SU-DHL-6 (cell line): ENCODE measurements at regions not wholly inside any gene's neighbourhood (a gene's known extent, or its start where the extent isn't known, plus 50 kb on each side); places are given as distances from the start of the nearest gene placed in this dataset.

ENCODE experiments used
- H2AFZ ChIP-seq: fragments of 200-600 bp; sonication (generic); 2 replicates; pipeline ENCODE4 v1.6.1; 2014; ENCODE audit warnings: low read depth, mild to moderate bottlenecking, moderate library complexity, mixed read lengths, antibody characterized with exemption, low read length; ENCODE audit not compliant: severe bottlenecking
- H3F3A ChIP-seq: fragments of 200-600 bp; shearing (Covaris generic); 2 replicates; pipeline ENCODE4 v1.6.0; 2016; ENCODE audit warnings: antibody characterized with exemption, mild to moderate bottlenecking; ENCODE audit not compliant: insufficient read depth
- H3K27ac ChIP-seq: fragments of 200-600 bp; sonication (generic); 2 replicates; pipeline ENCODE4 v1.5.1; 2016; ENCODE audit warnings: low read depth, mild to moderate bottlenecking, low read length, moderate library complexity, mixed read lengths
- H3K27me3 ChIP-seq: fragments of 200-600 bp; sonication (generic), shearing (Covaris generic); 2 replicates; pipeline ENCODE4 v1.6.0; 2014; ENCODE audit warnings: mild to moderate bottlenecking, low read length
- H3K36me3 ChIP-seq: fragments of 200-600 bp; sonication (generic); 2 replicates; pipeline ENCODE4 v1.6.1; 2014; ENCODE audit warnings: mild to moderate bottlenecking, low read length, mixed read lengths
- H3K4me2 ChIP-seq: fragments of 300-600, 200-600 bp; shearing (Covaris generic), sonication (generic); 2 replicates; pipeline ENCODE4 v1.6.0; 2014; ENCODE audit warnings: low read length, low read depth, mild to moderate bottlenecking; ENCODE audit not compliant: poor library complexity, severe bottlenecking
- H3K4me3 ChIP-seq: fragments of 200-600 bp; sonication (generic); 2 replicates; pipeline ENCODE4 v1.5.1; 2014; ENCODE audit warnings: antibody characterized with exemption, low read length, mild to moderate bottlenecking, mixed read lengths; ENCODE audit not compliant: insufficient read depth, poor library complexity, severe bottlenecking
- H3K79me2 ChIP-seq: fragments of 200-600 bp; sonication (generic); 2 replicates; pipeline ENCODE4 v1.6.1; 2014; ENCODE audit warnings: mild to moderate bottlenecking, low read length, moderate library complexity; ENCODE audit not compliant: insufficient read depth
- H3K9ac ChIP-seq: fragments of 200-600 bp; sonication (generic); 2 replicates; pipeline ENCODE4 v1.7.0; 2014; ENCODE audit warnings: mild to moderate bottlenecking, low read length
- H3K9me2 ChIP-seq: fragments of 200-600 bp; sonication (generic); replicated peaks from 2 replicates; pipeline ENCODE4 v1.6.1; 2014; ENCODE audit warnings: low read length; ENCODE audit not compliant: insufficient read depth
- H3K9me3 ChIP-seq: fragments of 200-600 bp; sonication (generic); 2 replicates; pipeline ENCODE4 v1.6.1; 2014; ENCODE audit warnings: low read length, mixed read lengths; ENCODE audit not compliant: insufficient read depth
- H4K20me1 ChIP-seq: fragments of 200-600 bp; sonication (generic); 2 replicates; pipeline ENCODE4 v1.6.1; 2014; ENCODE audit warnings: low read depth, mild to moderate bottlenecking, antibody characterized with exemption, low read length, moderate library complexity, mixed read lengths
- EZH2phosphoT487 ChIP-seq: fragments of 200-600 bp; sonication (generic), shearing (Covaris generic); conservative IDR thresholded peaks from 2 replicates; pipeline ENCODE4 v1.6.1; 2018; ENCODE audit warnings: mild to moderate bottlenecking, antibody characterized with exemption, low read length, moderate library complexity, mixed read lengths
- TF ChIP-seq, protein P1 (sequence below): fragments of 200-600 bp; sonication (generic); IDR thresholded peaks from one replicate; pipeline ENCODE4 v1.5.1; 2017; ENCODE audit warnings: antibody characterized with exemption, mild to moderate bottlenecking, low read length, moderate library complexity; ENCODE audit not compliant: insufficient read depth, poor library complexity, severe bottlenecking

DNA sequence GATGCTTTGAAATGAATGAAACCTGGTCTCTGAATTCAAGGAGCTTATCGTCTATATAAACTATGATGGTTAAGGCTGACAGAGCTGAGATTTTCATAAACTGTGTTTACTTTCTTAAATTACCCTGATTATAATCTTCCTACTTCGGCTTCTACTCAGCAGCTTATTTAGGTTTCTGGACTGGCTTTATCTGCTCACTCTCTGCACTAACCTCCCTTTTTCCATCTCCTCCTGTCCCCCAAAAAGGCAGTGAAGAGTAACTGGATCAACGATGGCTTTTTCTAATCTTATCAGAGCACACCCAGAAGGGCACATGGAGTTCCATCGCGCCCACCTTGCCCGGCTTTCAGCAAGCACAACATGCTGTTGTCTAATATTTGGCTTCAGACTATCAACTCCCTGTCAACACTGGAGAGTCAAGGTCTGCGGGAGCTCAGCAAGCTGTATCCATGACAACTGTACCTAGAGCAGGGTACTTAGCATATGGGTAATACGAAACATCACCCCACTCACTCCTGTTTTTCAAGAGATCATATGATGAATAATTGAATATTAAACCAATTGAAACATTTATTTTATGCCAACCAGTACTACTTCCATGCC is 417.3 kb downstream of the GABRB3 start:
- H3K9ac ChIP-seq: no peak overlapping the region

DNA sequence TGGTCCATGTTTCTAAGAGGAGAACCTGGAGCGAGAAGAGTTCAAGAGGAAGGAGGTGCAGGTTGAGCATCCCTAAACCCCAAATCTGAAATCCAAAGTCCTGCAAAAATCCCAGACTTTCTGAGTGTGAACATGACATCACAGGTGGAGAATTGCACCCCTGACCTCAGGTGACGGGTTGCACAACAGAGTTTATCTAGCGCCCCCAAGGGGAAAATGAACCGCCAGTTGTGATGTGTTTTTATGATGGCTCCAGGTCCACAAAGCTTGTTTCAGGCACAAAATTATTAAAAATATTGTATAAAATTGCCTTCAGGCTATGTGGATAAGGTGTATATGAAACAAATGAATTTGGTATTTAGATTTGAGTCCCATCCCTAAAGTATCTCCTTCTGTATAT is 420.0 kb downstream of the GABRB3 start:
- Histone ChIP-seq H3K36me3 (no peaks in the 10 kb centered on the region), H3K9ac (no peak overlapping the region), H3K27ac (no peak overlapping the region), H2AFZ (no peak overlapping the region), H3K4me3 (no peak overlapping the region), H3K9me3 (no peaks in the 10 kb centered on the region), H3F3A (no peaks in the 10 kb centered on the region), H4K20me1 (no peaks in the 10 kb centered on the region), H3K27me3 (no peaks in the 10 kb centered on the region), H3K4me2 (no peak overlapping the region), H3K9me2 (no peaks in the 10 kb centered on the region), H3K79me2 (no peaks in the 10 kb centered on the region)
- TF ChIP-seq, protein P1, sequence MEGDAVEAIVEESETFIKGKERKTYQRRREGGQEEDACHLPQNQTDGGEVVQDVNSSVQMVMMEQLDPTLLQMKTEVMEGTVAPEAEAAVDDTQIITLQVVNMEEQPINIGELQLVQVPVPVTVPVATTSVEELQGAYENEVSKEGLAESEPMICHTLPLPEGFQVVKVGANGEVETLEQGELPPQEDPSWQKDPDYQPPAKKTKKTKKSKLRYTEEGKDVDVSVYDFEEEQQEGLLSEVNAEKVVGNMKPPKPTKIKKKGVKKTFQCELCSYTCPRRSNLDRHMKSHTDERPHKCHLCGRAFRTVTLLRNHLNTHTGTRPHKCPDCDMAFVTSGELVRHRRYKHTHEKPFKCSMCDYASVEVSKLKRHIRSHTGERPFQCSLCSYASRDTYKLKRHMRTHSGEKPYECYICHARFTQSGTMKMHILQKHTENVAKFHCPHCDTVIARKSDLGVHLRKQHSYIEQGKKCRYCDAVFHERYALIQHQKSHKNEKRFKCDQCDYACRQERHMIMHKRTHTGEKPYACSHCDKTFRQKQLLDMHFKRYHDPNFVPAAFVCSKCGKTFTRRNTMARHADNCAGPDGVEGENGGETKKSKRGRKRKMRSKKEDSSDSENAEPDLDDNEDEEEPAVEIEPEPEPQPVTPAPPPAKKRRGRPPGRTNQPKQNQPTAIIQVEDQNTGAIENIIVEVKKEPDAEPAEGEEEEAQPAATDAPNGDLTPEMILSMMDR: no peak
- no peak for TF ChIP-seq EZH2phosphoT487

More for the DNA sequence above, 417.3 kb downstream of the GABRB3 start:
- no peak overlapping the region for H3K27ac ChIP-seq
- H3K27me3 ChIP-seq: no peaks in the 10 kb centered on the region
- TF ChIP-seq, protein P1: no peak
- no peak for TF ChIP-seq EZH2phosphoT487
- no peaks in the 10 kb centered on the region for H4K20me1 ChIP-seq
- H3K9me3 ChIP-seq: no peaks in the 10 kb centered on the region
- no peaks in the 10 kb centered on the region for H3K9me2 ChIP-seq
- H3K4me3 ChIP-seq: no peak overlapping the region
- H3K79me2 ChIP-seq: no peaks in the 10 kb centered on the region
- no peak overlapping the region for H3K4me2 ChIP-seq
- H2AFZ ChIP-seq: no peak overlapping the region
- H3F3A ChIP-seq: no peaks in the 10 kb centered on the region
- H3K36me3 ChIP-seq: no peaks in the 10 kb centered on the region

DNA sequence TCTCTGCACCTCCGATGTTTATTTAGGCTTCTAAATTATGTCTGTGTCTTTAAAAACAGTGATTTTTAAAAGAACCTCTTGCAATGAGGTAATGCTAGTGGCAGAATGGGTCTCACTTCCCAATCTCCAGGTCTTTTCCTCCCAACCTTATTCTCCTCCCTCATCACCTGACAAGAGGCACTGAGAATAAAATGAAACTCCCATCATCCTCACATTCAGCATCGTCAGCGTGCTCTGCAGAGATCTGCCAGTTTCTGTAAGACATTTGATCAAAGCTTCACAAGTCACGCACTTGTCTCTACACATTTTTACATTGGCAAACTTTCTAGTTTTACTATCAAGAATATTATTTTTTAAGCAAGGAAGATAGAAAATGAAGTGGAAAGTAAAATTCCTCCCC is 420.5 kb downstream of the GABRB3 start:
- Histone ChIP-seq H3F3A (no peaks in the 10 kb centered on the region), H3K4me2 (no peak overlapping the region), H2AFZ (no peak overlapping the region), H4K20me1 (no peaks in the 10 kb centered on the region), H3K27ac (no peak overlapping the region), H3K4me3 (no peak overlapping the region), H3K9me2 (no peaks in the 10 kb centered on the region), H3K27me3 (no peaks in the 10 kb centered on the region), H3K79me2 (no peaks in the 10 kb centered on the region), H3K9me3 (no peaks in the 10 kb centered on the region), H3K9ac (no peak overlapping the region), H3K36me3 (no peaks in the 10 kb centered on the region)
- TF ChIP-seq, protein P1: no peak
- no peak for TF ChIP-seq EZH2phosphoT487
